ENCODE measurements at regions not wholly inside any gene's neighbourhood (a gene's known extent, or its start where the extent isn't known, plus 50 kb on each side); places are given as distances from the start of the nearest gene placed in this dataset.

GRCh38 chr18:24840051-24840450 is 379.6 kb downstream of the HRH4 start:
- DNase-seq: no peak

- DNase-seq: no peak
Measured at GRCh38 chr18:24840640-24841039, 380.2 kb downstream of the HRH4 start.

GRCh38 chr18:24841536-24841935 is 381.1 kb downstream of the HRH4 start:
- no peak for DNase-seq

DNA sequence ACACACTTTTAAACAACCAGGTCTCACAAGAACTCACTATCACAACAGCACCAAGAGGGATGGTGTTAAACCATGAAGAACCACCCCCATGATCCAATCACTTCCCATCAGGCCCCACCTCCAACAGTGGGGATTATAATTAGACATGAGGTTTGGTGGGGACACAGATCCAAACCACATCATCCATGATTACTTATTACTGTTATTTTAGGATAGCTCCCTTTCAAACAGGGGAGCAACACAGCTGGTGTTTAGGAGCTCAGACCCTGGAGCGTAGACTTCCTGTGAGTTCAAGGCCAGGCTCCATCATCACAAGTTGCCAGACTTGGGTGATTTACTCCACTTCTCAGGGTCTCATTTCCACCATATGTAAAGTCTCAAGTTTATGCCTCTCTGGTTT is 382.7 kb downstream of the HRH4 start:
- DNase-seq: no peak

- no peak for DNase-seq
Measured at GRCh38 chr18:24846138-24846537, 385.7 kb downstream of the HRH4 start.

DNA sequence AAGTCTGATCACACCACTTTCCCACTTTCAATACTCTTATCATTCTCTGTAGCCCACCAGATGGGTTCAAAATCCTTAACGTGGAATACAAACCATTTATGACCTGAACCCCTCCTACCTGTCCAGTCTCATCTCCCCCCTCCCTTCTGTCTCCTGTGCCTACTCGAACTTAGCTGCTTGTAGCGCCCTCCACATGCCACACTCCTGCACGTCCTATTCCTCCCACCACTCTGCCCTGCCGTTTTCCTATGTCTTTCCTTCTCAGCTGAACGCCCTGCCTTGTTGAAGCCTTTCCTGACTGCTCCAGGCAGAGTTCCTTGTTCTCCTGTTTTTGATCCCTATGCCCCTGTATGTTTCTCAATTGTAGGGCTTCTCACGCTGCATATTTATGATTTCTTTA is 390.1 kb downstream of the HRH4 start:
- no peak for DNase-seq

GRCh38 chr18:24853076-24853475 is 392.6 kb downstream of the HRH4 start:
- no peak for DNase-seq

DNA sequence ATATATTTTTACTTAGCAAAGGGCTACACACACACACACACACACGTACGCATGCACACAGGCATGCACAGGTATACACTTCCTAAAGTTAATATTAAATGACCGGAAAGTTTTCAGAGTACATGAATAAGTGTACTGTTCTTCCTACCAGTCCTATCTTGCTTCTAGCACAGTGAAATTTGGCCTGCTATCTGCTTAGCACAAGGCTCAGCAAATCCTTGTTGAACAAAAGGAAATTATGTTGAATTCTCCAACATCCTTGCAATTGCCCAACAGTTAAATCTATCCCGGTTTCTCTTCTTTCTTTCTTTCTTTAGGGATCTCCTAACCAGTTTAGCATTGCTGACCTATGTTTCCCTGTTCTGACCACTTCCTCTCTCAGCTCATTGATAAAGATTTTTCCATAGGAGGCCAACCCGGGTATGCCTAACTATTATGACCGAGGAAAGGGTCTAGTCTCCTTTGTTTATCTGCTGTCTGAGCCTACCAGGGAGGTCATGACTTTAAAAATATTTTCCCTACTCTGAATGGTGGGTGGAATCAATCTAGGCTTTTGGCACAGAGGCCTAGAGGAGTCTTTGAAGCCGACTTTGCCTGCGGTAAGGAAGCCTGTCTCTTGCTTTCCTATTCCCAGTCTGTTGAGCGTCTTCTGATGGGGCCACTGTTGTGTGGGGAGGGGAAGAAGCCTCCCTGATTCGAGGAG is 400.7 kb downstream of the HRH4 start:
- no peak for DNase-seq

GRCh38 chr18:24862201-24862816 is 401.9 kb downstream of the HRH4 start:
- no peak for DNase-seq

DNA sequence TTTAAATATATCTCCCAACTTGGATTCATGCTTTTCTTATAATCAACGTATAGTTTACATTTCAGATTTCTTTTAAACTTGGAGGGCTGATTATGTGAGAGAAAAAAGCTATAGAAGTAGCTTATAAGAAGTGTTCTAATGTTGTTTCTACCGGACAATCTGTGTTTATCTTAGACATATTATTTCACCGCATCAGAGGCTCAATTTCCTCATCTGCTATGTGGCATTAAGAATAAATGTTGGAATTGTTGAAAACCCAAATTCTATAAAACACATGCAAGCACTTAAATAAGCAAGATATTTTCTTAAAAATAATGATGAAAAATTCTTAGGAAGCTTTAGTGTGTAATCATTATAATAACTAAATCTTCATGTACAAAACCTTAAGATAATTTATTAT is 407.9 kb downstream of the HRH4 start:
- no peak for DNase-seq

- DNase-seq: no peak
Measured at GRCh38 chr18:24868760-24869237, 408.4 kb downstream of the HRH4 start.

DNA sequence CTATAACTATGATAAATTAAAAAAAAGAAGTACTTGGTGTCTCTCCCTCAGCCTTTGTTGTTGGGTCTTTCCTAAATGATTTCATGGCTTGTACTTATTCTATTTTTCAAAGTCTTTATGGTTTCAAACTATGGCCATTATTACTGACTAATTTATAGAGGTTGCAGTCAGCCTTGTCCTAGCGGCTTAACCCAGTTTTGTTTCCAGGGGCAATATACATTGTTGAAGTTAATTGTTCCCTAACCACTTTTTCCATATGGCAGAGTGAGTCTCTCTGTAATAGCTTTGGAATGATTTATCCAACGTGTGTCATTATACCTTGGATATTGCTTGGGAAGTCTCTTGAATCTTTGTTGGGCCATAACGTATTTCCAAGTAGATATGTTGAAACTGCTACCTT is 408.8 kb downstream of the HRH4 start:
- no peak for DNase-seq

DNA sequence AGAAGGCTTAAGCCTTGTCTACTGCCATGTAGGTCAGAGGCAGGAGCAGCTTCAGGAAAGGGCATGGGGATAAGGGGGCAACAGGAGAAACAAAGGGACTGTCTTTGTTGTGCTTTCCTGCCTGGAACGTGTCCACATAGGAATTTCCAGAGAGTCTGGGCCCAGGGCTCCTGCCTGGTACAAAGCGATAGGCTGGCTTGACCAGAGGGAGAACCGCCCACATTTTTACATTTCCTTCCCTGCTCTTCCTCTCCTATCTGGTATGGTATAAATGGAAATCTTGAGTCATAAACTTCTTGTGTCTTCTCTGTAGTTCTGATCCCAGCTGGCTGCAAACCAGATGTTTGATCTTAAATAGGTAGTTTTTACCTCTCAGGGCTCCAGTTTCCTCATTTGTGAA is 414.8 kb downstream of the HRH4 start:
- DNase-seq: no peak

DNA sequence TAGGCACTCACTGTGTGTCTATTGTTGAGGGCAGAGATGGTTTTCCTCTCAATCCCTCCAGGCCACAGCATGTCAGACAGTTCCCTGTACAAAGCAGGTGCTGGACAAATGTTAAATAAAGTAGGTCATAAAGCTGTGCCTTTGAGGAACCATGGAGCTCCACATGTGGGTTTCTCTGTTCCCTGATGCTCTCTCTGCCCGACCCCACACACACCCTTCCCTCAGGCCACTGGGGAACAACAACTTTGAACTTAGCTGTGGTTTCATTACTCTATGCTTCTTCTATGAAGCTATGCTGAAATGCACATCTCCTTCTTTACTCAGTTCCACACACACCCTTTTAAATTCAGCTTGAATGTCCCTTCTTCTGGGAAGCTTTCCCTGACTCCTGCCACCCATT is 415.3 kb downstream of the HRH4 start:
- no peak for DNase-seq

DNA sequence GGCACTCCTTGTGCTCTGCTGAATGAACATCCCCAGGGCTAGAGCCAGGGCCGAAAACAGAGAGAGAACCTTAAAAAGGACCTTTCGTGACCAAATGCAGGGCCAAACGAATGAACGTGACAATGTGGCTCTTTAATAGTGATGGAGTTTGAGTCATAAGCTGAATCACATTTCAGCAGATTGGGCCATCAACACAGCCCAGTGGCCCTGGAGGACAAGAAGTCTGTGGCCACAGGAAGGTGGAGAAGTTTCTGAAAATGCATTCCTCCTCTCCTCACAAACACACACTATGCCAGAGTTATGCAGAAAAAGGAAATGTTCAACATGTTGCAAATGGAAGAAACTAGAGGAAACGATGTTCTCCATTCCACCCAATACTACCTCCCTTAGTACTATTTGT is 415.8 kb downstream of the HRH4 start:
- DNase-seq: no peak

- DNase-seq: no peak
Measured at GRCh38 chr18:24877066-24877465, 416.6 kb downstream of the HRH4 start.

DNA sequence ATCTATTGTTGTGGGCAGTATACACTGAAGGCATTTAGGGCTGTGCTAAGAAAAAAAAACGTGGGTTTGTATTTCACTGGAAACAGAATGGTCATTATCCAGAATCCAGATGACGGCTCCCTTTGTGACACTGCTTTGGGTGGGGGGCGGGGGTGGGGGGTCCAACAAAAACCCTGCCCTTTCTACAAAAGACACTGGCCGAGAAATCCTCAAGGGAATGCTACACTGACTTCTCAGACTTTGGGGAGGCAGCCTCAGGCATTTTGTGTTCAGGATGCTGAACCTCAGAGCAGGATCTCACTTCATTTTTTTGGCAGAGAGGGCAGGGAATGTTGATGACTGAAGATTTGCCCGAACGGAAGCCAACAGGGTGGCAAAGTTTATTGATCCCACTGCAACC is 417.1 kb downstream of the HRH4 start:
- no peak for DNase-seq

DNA sequence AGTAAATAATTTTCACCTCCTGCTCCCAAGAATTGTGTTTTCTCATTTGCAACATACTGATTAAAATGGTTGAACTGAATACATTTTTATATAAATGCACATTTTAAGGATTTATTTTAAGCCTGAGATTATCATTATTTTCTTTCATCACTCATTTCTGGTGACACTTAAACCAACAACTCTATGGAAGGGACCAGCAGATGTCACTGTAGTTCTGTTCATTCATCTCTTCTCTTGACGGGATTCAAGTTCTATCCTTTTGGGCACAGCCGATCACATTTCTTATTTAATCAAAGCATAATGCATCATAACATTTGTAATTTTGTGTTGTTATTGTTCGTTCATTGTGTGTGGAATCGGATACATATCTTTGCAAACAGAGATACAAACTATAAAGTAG is 417.9 kb downstream of the HRH4 start:
- no peak for DNase-seq

DNA sequence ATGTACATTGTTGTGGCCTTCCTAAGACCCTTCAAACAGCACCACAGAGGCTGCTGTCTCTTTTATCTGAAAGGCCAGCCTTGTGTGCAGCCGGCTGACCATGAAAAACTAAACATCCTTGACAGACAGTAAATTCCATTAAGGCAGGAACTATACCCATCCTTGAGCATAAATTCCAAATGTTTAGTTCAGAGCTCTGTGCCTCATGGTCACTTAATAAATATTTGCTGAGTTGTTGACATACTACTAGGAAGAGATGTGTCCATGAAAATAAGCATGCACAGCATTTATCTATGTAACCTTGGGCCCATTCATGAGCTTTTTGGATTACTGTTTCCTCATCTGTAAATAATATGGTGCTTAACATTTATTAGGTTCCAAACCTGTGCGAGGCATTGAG is 424.8 kb downstream of the HRH4 start:
- DNase-seq: no peak

- DNase-seq: no peak
Measured at GRCh38 chr18:24894880-24895279, 434.4 kb downstream of the HRH4 start.

DNA sequence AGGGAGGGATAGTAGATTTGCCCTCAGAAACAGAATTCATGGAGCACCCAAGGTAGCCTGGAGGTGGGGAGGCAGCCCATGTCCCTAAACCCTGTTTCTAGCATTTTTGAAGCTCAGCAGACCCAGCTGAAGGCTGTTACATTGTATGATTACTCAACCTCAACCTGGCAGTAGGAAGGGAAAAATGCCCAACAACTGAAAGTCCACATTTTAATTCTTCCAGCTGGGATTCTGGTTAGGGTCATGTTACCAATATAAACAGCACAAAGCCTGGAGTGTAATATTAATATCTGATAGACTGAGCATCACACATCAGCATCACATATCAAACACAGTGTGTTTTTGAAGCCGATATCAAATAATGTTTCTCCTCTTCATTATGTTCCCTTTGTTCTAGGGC is 437.0 kb downstream of the HRH4 start:
- DNase-seq: no peak

GRCh38 chr18:24910221-24910620 is 441.7 kb downstream of the ZNF521 start:
- no peak for DNase-seq

DNA sequence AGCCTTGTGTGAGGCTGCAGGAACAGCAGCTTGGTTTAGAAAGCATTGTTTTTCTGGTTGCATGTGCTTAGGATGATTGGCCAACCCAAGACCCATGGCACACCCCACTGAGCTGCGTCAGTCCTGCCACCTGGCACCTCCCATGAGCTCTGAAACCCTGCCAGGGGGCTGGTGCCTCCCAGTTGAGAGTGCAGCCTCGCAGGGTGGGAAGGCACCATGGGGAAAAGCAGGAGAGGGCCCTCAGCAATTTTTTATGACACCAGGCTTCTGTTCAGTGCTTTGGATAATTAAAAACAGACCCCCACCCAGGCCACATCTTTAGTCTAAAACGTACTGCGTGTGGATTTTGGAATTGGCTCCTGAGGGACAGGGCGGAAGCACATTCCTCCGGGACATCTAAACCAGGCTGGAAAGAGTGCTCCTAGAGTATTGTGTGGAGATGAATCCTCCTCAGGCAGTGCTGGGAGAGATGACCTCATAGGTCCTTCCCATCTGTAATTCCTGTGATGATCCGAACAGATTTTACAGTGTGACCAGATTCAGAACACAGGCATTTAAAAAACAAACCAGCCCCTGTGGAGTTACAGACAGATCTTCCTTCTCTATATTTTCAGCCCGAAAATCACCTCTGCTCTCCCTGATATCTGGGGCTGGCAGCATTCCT is 438.3 kb downstream of the ZNF521 start:
- DNase-seq: no peak

DNA sequence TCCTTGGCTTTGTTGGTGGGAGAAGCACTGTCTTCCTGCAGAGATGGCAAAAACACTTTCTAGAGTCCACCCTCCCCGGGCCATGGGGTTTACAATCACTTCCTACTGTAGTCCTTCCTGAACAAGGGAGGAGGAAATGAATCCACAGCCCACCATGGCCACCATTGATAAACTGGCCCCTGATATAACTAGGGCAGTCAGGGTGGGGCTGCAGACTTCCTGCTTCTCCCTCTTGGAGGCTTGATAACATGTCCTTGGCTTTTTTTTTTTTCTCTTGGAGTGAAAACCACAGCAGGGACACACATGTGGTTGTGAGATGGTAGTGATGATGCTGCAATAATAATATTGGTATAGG is 437.8 kb downstream of the ZNF521 start:
- DNase-seq: no peak

GRCh38 chr18:24914685-24915084 is 437.3 kb downstream of the ZNF521 start:
- no peak for DNase-seq

Measured in CD4-positive, alpha-beta T cell treated with Interleukin-6 for 4 hours (primary cell).